DOHH2 (cell line): ENCODE measurements at regions not wholly inside any gene's neighbourhood (a gene's known extent, or its start where the extent isn't known, plus 50 kb on each side); places are given as distances from the start of the nearest gene placed in this dataset.

ENCODE experiments used
- CTCF ChIP-seq: fragments of 200-600 bp; sonication (generic); IDR thresholded peaks from one replicate; pipeline ENCODE4 v1.5.1; 2014; ENCODE audit warnings: antibody characterized with exemption, mild to moderate bottlenecking, low read depth, low read length; ENCODE audit not compliant: poor library complexity, severe bottlenecking
- EZH2phosphoT487 ChIP-seq: fragments of 200-600 bp; sonication (generic); IDR thresholded peaks from 2 replicates; pipeline ENCODE4 v1.6.1; 2017; ENCODE audit warnings: borderline replicate concordance, mild to moderate bottlenecking, antibody characterized with exemption, low read length, moderate library complexity, mixed read lengths

GRCh38 chr21:20163167-20163566, 835.0 kb upstream of the NCAM2 start:
- TF ChIP-seq CTCF (no peak), EZH2phosphoT487 (no peak)
